ENCODE measurements at regions not wholly inside any gene's neighbourhood (a gene's known extent, or its start where the extent isn't known, plus 50 kb on each side); places are given as distances from the start of the nearest gene placed in this dataset.

DNA sequence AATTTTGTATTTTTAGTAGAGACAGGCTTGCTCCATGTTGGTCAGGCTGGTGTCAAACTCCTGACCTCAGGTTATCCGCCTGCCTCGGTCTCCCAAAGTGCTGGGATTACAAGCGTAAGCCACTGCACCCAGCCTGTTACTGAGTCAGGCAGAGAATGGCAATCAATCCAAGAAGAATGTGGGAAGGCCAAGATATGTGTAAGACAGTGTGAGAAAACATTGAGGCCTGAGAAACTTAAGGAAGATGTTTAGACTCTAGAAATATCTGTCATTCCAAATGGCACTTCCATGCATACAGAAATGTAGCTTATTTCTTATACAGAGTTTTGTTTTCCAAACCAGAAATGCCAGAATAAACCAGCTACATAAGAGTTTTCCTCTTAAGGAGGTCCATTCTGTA is 248.5 kb downstream of the ETS1 start:
- no peak overlapping the region for H3K4me3 ChIP-seq (ENCODE audit: insufficient read length, low read depth)
- no peaks in the 10 kb centered on the region for H3K36me3 ChIP-seq (ENCODE audit: insufficient read depth, insufficient read length, low read length)
- no peak for DNase-seq (ENCODE audit: low read depth, low spot score)
- H3K27me3 ChIP-seq (ENCODE audit: insufficient read depth, insufficient read length), result no peaks in the 10 kb centered on the region
- peaks cover 6% of the 10 kb centered on the region for H3K4me1 ChIP-seq (ENCODE audit: insufficient read depth, insufficient read length)
- no peak overlapping the region for H3K9ac ChIP-seq (ENCODE audit: insufficient read length, low read depth)
- no peaks in the 10 kb centered on the region for H3K9me3 ChIP-seq (ENCODE audit: insufficient read depth, low read length)
- TF ChIP-seq YY1 (IDR thresholded peaks at IDR 0.05; ENCODE audit: insufficient read depth, insufficient read length) (no peak), ZNF274 (IDR thresholded peaks at IDR 0.05; ENCODE audit: low read depth, low read length) (no peak), SUZ12 (IDR thresholded peaks at IDR 0.05; ENCODE audit: extremely low read depth, insufficient read depth, insufficient read length) (no peak)

DNA sequence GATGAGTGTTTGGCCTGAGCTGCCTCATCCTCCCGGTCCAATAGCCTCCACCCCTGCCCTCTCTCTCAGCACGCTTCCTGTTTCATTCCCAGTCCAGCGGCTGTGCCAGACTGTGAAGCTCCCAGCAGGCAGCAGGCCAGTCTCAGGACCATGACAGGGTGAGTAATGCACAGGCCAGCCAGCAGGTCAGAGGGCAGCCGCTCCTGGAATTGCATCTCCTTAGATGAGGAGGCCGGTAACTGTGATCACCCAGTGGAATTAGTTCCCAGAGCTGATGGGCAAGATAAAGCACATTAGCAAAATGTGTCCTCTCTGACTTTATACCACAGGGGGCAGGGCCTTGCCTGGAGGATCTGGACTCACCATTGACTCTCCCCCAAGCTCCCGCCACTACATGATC is 251.2 kb downstream of the ETS1 start:
- Histone ChIP-seq H3K4me3 (ENCODE audit: insufficient read length, low read depth) (no peak overlapping the region), H3K9ac (ENCODE audit: insufficient read length, low read depth) (no peak overlapping the region), H3K9me3 (ENCODE audit: insufficient read depth, low read length) (no peaks in the 10 kb centered on the region), H3K4me1 (ENCODE audit: insufficient read depth, insufficient read length) (no peaks in the 10 kb centered on the region), H3K27me3 (ENCODE audit: insufficient read depth, insufficient read length) (no peaks in the 10 kb centered on the region), H3K36me3 (ENCODE audit: insufficient read depth, insufficient read length, low read length) (no peaks in the 10 kb centered on the region)
- TF ChIP-seq SUZ12 (IDR thresholded peaks at IDR 0.05; ENCODE audit: extremely low read depth, insufficient read depth, insufficient read length) (no peak), ZNF274 (IDR thresholded peaks at IDR 0.05; ENCODE audit: low read depth, low read length) (no peak), YY1 (IDR thresholded peaks at IDR 0.05; ENCODE audit: insufficient read depth, insufficient read length) (no peak)
- DNase-seq (ENCODE audit: low read depth, low spot score), result no peak

DNA sequence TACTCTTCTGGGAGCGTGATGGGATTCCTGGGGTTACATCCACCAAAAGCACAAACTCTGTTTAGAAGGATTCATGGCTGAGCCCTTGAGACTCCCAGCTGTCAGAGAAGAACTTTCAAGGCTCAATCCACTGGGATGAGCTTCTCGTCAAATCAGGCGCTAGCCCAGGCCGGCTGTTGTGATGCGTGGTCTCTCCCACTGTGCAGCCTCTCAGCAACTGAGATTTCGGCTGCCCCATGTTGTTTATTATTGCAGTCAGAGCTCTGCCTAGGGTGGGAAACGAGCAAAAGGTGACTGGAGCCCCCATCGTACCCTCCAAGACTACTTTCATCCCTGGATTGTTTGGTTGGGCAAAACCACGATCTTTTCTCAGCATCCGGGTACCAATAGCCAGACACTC is 251.6 kb downstream of the ETS1 start:
- Histone ChIP-seq H3K9ac (ENCODE audit: insufficient read length, low read depth) (no peak overlapping the region), H3K4me1 (ENCODE audit: insufficient read depth, insufficient read length) (no peaks in the 10 kb centered on the region), H3K4me3 (ENCODE audit: insufficient read length, low read depth) (no peak overlapping the region), H3K27me3 (ENCODE audit: insufficient read depth, insufficient read length) (no peaks in the 10 kb centered on the region), H3K36me3 (ENCODE audit: insufficient read depth, insufficient read length, low read length) (no peaks in the 10 kb centered on the region), H3K9me3 (ENCODE audit: insufficient read depth, low read length) (no peaks in the 10 kb centered on the region)
- no peak for DNase-seq (ENCODE audit: low read depth, low spot score)
- TF ChIP-seq ZNF274 (IDR thresholded peaks at IDR 0.05; ENCODE audit: low read depth, low read length) (no peak), YY1 (IDR thresholded peaks at IDR 0.05; ENCODE audit: insufficient read depth, insufficient read length) (no peak), SUZ12 (IDR thresholded peaks at IDR 0.05; ENCODE audit: extremely low read depth, insufficient read depth, insufficient read length) (no peak)

DNA sequence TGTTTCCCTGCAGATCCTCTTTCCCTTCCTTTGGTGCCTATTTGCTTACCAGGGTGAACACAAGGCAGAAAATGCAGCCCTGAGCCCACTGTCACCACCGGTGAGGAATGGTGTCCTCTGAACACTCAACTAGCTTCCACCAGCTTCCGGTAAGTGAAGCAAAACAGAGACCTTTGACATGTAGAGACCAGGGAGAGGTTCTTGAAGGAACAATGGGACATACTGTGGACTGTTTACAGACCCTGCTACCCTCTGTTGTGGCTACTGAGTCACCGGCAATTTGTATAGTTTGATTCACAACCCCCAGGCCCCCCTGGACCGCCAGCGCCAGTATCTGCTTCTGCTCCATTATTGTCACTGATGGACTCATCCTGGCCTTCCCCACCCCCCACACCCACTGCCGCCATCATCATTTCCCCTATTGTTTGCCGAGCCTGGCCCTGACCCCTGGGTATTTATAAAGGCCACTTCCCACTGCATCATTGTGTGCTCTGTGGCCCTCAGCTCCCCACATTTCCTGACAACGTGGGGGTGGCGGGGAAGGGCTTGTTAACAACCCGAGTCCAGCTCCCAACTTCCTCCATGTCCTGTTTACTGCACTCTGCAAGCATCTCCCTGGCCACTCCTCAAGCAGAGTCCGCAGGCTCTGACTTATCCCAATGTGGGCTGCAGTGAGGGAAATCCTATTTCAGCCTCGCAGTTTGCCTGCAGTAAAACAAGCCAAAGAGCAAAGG is 252.9 kb downstream of the ETS1 start:
- Histone ChIP-seq H3K9ac (ENCODE audit: insufficient read length, low read depth) (no peak overlapping the region), H3K36me3 (ENCODE audit: insufficient read depth, insufficient read length, low read length) (no peaks in the 10 kb centered on the region), H3K27me3 (ENCODE audit: insufficient read depth, insufficient read length) (no peaks in the 10 kb centered on the region), H3K4me3 (ENCODE audit: insufficient read length, low read depth) (no peak overlapping the region), H3K4me1 (ENCODE audit: insufficient read depth, insufficient read length) (no peaks in the 10 kb centered on the region), H3K9me3 (ENCODE audit: insufficient read depth, low read length) (no peaks in the 10 kb centered on the region)
- no peak for DNase-seq (ENCODE audit: low read depth, low spot score)
- TF ChIP-seq ZNF274 (IDR thresholded peaks at IDR 0.05; ENCODE audit: low read depth, low read length), result no peak
- no peak for TF ChIP-seq YY1 (IDR thresholded peaks at IDR 0.05; ENCODE audit: insufficient read depth, insufficient read length)
- no peak for TF ChIP-seq SUZ12 (IDR thresholded peaks at IDR 0.05; ENCODE audit: extremely low read depth, insufficient read depth, insufficient read length)

DNA sequence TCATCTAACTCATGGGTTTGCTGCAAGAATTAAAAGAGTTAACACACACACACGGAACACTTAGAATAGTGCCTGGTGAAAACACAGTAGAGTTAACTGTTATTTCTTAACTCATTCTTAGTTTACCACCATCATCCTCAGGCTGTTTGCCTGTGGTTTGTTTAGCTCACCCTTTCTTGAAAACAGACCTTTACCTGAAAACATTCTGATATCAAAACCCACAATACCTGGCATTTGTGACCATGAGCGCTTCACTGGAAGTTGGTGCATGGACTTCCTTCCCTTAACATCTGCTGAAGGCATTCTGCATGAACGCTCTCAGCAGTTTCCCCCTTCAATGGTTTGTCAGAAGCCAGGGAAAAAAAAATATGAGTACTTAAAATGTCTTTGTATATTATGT is 256.0 kb downstream of the ETS1 start:
- no peaks in the 10 kb centered on the region for H3K36me3 ChIP-seq (ENCODE audit: insufficient read depth, insufficient read length, low read length)
- H3K4me3 ChIP-seq (ENCODE audit: insufficient read length, low read depth), result no peak overlapping the region
- TF ChIP-seq YY1 (IDR thresholded peaks at IDR 0.05; ENCODE audit: insufficient read depth, insufficient read length) (no peak), ZNF274 (IDR thresholded peaks at IDR 0.05; ENCODE audit: low read depth, low read length) (no peak), SUZ12 (IDR thresholded peaks at IDR 0.05; ENCODE audit: extremely low read depth, insufficient read depth, insufficient read length) (no peak)
- H3K4me1 ChIP-seq (ENCODE audit: insufficient read depth, insufficient read length), result no peaks in the 10 kb centered on the region
- DNase-seq (ENCODE audit: low read depth, low spot score), result no peak
- no peaks in the 10 kb centered on the region for H3K27me3 ChIP-seq (ENCODE audit: insufficient read depth, insufficient read length)
- no peaks in the 10 kb centered on the region for H3K9me3 ChIP-seq (ENCODE audit: insufficient read depth, low read length)
- no peak overlapping the region for H3K9ac ChIP-seq (ENCODE audit: insufficient read length, low read depth)

DNA sequence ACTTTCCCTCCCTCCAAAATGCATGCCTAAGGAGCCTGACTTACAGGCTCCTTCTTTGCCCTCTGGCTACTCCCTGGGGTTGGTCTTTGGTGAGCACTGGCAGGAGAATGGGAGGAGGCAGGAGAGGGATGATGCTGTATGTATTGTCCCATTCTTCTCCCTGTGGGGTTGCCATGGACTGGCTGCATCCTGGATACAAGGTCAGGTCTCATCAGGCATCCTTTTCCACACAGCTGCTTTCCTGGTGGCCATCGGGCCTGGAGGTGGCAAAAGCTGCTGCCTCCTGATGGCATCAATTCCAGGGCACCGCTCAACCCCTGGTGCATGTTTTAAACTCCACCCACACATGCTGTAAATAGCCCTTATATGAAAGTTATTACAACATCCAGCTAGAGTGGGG is 257.2 kb downstream of the ETS1 start:
- Histone ChIP-seq H3K4me1 (ENCODE audit: insufficient read depth, insufficient read length) (no peaks in the 10 kb centered on the region), H3K36me3 (ENCODE audit: insufficient read depth, insufficient read length, low read length) (no peaks in the 10 kb centered on the region), H3K4me3 (ENCODE audit: insufficient read length, low read depth) (no peak overlapping the region), H3K9ac (ENCODE audit: insufficient read length, low read depth) (no peak overlapping the region), H3K27me3 (ENCODE audit: insufficient read depth, insufficient read length) (no peaks in the 10 kb centered on the region), H3K9me3 (ENCODE audit: insufficient read depth, low read length) (no peaks in the 10 kb centered on the region)
- TF ChIP-seq YY1 (IDR thresholded peaks at IDR 0.05; ENCODE audit: insufficient read depth, insufficient read length) (no peak), ZNF274 (IDR thresholded peaks at IDR 0.05; ENCODE audit: low read depth, low read length) (no peak), SUZ12 (IDR thresholded peaks at IDR 0.05; ENCODE audit: extremely low read depth, insufficient read depth, insufficient read length) (no peak)
- DNase-seq (ENCODE audit: low read depth, low spot score), result no peak

DNA sequence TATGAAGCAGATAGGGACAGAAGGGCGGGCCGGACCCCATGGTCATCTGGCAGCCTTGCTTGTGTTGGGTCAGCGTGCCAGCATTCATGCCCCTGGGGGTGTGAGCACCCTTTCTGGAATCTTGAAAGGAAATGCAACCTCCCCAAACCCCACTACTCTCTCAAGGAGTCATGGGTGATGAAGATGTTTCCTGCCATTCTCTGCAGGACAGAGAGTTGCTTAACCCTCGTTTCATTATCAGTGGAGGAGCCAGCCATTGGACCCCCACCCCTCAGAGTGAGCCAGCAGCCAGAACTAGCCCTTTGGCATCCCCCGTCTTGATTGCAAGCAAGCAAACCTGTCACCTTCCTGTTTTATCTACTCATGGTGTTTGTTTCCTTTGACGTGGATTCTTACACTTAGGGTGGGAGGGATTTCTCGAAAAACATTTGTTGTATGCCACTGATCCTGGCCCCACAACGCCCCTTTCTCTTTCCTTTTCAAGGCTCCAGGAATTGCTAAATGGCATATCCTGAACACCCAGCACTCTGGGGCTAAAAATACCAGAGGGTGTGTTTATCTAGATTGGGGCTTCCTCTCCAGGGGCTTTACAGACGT is 258.3 kb downstream of the ETS1 start:
- Histone ChIP-seq H3K4me1 (ENCODE audit: insufficient read depth, insufficient read length) (no peaks in the 10 kb centered on the region), H3K4me3 (ENCODE audit: insufficient read length, low read depth) (no peak overlapping the region), H3K27me3 (ENCODE audit: insufficient read depth, insufficient read length) (no peaks in the 10 kb centered on the region), H3K9ac (ENCODE audit: insufficient read length, low read depth) (no peak overlapping the region), H3K9me3 (ENCODE audit: insufficient read depth, low read length) (no peaks in the 10 kb centered on the region), H3K36me3 (ENCODE audit: insufficient read depth, insufficient read length, low read length) (no peaks in the 10 kb centered on the region)
- TF ChIP-seq SUZ12 (IDR thresholded peaks at IDR 0.05; ENCODE audit: extremely low read depth, insufficient read depth, insufficient read length) (no peak), YY1 (IDR thresholded peaks at IDR 0.05; ENCODE audit: insufficient read depth, insufficient read length) (no peak), ZNF274 (IDR thresholded peaks at IDR 0.05; ENCODE audit: low read depth, low read length) (no peak)
- DNase-seq (ENCODE audit: low read depth, low spot score), result no peak
